H9 (cell line): ENCODE measurements at regions not wholly inside any gene's neighbourhood (a gene's known extent, or its start where the extent isn't known, plus 50 kb on each side); places are given as distances from the start of the nearest gene placed in this dataset.

ENCODE experiments used
- DNase-seq: peaks from one replicate; pipeline ENCODE4 v3.0.0-alpha.2; 2017
- H2AFZ ChIP-seq: one replicate; pipeline ENCODE4 v1.6.1; 2013; ENCODE audit warnings: mild to moderate bottlenecking, low read length, control low read depth, moderate library complexity
- H2AK5ac ChIP-seq: 2 replicates; pipeline ENCODE4 v1.6.1; 2013; ENCODE audit warnings: low read length, control low read depth, mixed read lengths; ENCODE audit not compliant: insufficient read length
- H2BK120ac ChIP-seq: one replicate; pipeline ENCODE4 v1.6.1; 2013; ENCODE audit warnings: low read depth, mild to moderate bottlenecking, low read length, control low read depth, inconsistent platforms; ENCODE audit not compliant: poor library complexity, severe bottlenecking
- H2BK12ac ChIP-seq: 2 replicates; pipeline ENCODE4 v1.6.1; 2013; ENCODE audit warnings: low read length, control low read depth, mixed read lengths, low read depth; ENCODE audit not compliant: insufficient read length
- H2BK15ac ChIP-seq: 2 replicates; pipeline ENCODE4 v1.6.1; 2013; ENCODE audit warnings: low read depth, low read length, control low read depth
- H2BK20ac ChIP-seq: one replicate; pipeline ENCODE4 v1.6.1; 2013; ENCODE audit warnings: low read depth, mild to moderate bottlenecking, low read length, control low read depth, inconsistent platforms; ENCODE audit not compliant: poor library complexity, severe bottlenecking
- H2BK5ac ChIP-seq: 2 replicates; pipeline ENCODE4 v1.6.1; 2013; ENCODE audit warnings: low read length, control low read depth, mixed read lengths; ENCODE audit not compliant: insufficient read length
- H3K14ac ChIP-seq: 2 replicates; pipeline ENCODE4 v1.6.1; 2013; ENCODE audit warnings: low read length, control low read depth; ENCODE audit not compliant: insufficient read depth
- H3K18ac ChIP-seq: 2 replicates; pipeline ENCODE4 v1.6.1; 2013; ENCODE audit warnings: low read depth, mild to moderate bottlenecking, mixed read lengths, low read length, control low read depth; ENCODE audit not compliant: insufficient read length
- H3K23ac ChIP-seq: 2 replicates; pipeline ENCODE4 v1.6.1; 2013; ENCODE audit warnings: low read length, control low read depth, mixed read lengths, low read depth; ENCODE audit not compliant: insufficient read length
- H3K23me2 ChIP-seq: 2 replicates; pipeline ENCODE4 v1.6.1; 2013; ENCODE audit warnings: low read depth, mild to moderate bottlenecking, mixed read lengths, low read length, control low read depth; ENCODE audit not compliant: insufficient read length, poor library complexity, severe bottlenecking
- H3K27ac ChIP-seq: 2 replicates; pipeline ENCODE4 v1.5.1; 2013; ENCODE audit warnings: low read length, control low read depth, mixed read lengths, low read depth; ENCODE audit not compliant: insufficient read length
- H3K27me3 ChIP-seq: 2 replicates; pipeline ENCODE4 v1.6.1; 2013; ENCODE audit warnings: low read length, control low read depth, inconsistent platforms; ENCODE audit not compliant: insufficient read depth
- H3K4ac ChIP-seq: 2 replicates; pipeline ENCODE4 v1.6.1; 2013; ENCODE audit warnings: low read depth, mild to moderate bottlenecking, control low read depth, inconsistent platforms, low read length, moderate library complexity
- H3K4me1 ChIP-seq: 2 replicates; pipeline ENCODE4 v1.6.1; 2013; ENCODE audit warnings: low read length, control low read depth, inconsistent platforms; ENCODE audit not compliant: insufficient read depth
- H3K4me2 ChIP-seq: 2 replicates; pipeline ENCODE4 v1.6.1; 2013; ENCODE audit warnings: low read length, control low read depth, mixed read lengths; ENCODE audit not compliant: insufficient read length, insufficient read depth
- H3K56ac ChIP-seq: 2 replicates; pipeline ENCODE4 v1.6.1; 2013; ENCODE audit warnings: low read depth, mild to moderate bottlenecking, mixed read lengths, low read length, control low read depth; ENCODE audit not compliant: insufficient read length
- H3K79me1 ChIP-seq: 2 replicates; pipeline ENCODE4 v1.6.1; 2013; ENCODE audit warnings: low read depth, mild to moderate bottlenecking, moderate library complexity, low read length, control low read depth, inconsistent platforms; ENCODE audit not compliant: insufficient read depth, poor library complexity, severe bottlenecking
- H3K79me2 ChIP-seq: 2 replicates; pipeline ENCODE4 v1.6.1; 2013; ENCODE audit warnings: low read length, control low read depth, inconsistent platforms; ENCODE audit not compliant: insufficient read depth
- H3K9ac ChIP-seq: 2 replicates; pipeline ENCODE4 v1.6.1; 2013; ENCODE audit warnings: low read length, control low read depth, mixed read lengths; ENCODE audit not compliant: insufficient read length; ENCODE audit errors: extremely low read depth
- H3K9me3 ChIP-seq: one replicate; pipeline ENCODE4 v1.6.1; 2013; ENCODE audit warnings: low read depth, low read length, inconsistent platforms; ENCODE audit not compliant: control insufficient read depth
- H3T11ph ChIP-seq: one replicate; pipeline ENCODE4 v1.6.1; 2013; ENCODE audit warnings: mild to moderate bottlenecking, low read length, control low read depth, inconsistent platforms
- H4K20me1 ChIP-seq: one replicate; pipeline ENCODE4 v1.6.1; 2013; ENCODE audit not compliant: control insufficient read depth, insufficient read length, insufficient read depth
- H4K5ac ChIP-seq: 2 replicates; pipeline ENCODE4 v1.6.1; 2013; ENCODE audit warnings: low read depth, mild to moderate bottlenecking, mixed read lengths, low read length, control low read depth; ENCODE audit not compliant: insufficient read length
- H4K8ac ChIP-seq: replicated peaks from 2 replicates; pipeline ENCODE4 v1.6.1; 2013; ENCODE audit warnings: low read length, control low read depth, mixed read lengths, low read depth; ENCODE audit not compliant: insufficient read length
- H4K91ac ChIP-seq: 2 replicates; pipeline ENCODE4 v1.6.1; 2013; ENCODE audit warnings: low read depth, mild to moderate bottlenecking, moderate library complexity, mixed read lengths, low read length, control low read depth; ENCODE audit not compliant: insufficient read length
- H3K27ac Mint-ChIP-seq, 3 experiments: 2 replicates in 2 of 3; 3 replicates in 1 of 3; pipeline ENCODE4 v1.8.0; 2020 to 2021; ENCODE audit warnings: mixed read lengths in 3 of 3, mild to moderate bottlenecking in 1 of 3, moderate library complexity in 1 of 3
- H3K27me3 Mint-ChIP-seq: 2 replicates; pipeline ENCODE4 v1.8.0; 2021; ENCODE audit warnings: low read depth, mild to moderate bottlenecking, moderate library complexity, mixed read lengths
- H3K36me3 Mint-ChIP-seq, 3 experiments: 2 replicates in 2 of 3; 3 replicates in 1 of 3; pipeline ENCODE4 v1.8.0; 2020 to 2021; ENCODE audit warnings: low read depth in 3 of 3, mixed read lengths in 3 of 3; ENCODE audit not compliant: insufficient read depth in 1 of 3
- H3K4me1 Mint-ChIP-seq, 2 experiments: 2 replicates each; pipeline ENCODE4 v1.8.0; 2020; ENCODE audit warnings: mixed read lengths in 2 of 2
- H3K4me3 Mint-ChIP-seq, 2 experiments: 2 replicates in 1 of 2; 3 replicates in 1 of 2; pipeline ENCODE4 v1.8.0; 2020 to 2021; ENCODE audit warnings: mild to moderate bottlenecking in 2 of 2, mixed read lengths in 2 of 2, moderate library complexity in 1 of 2
- H3K9me3 Mint-ChIP-seq, 2 experiments: 2 replicates in 1 of 2; 3 replicates in 1 of 2; pipeline ENCODE4 v1.8.0; 2020; ENCODE audit warnings: mild to moderate bottlenecking in 2 of 2, mixed read lengths in 2 of 2, moderate library complexity in 1 of 2
- CTCF ChIP-seq: fragments of 200-600 bp; sonication (generic); conservative IDR thresholded peaks from 3 replicates; pipeline ENCODE4 v1.8.0; 2021; ENCODE audit warnings: antibody characterized with exemption, mild to moderate bottlenecking
- WGBS: extraction: QIAGEN DNeasy Blood & Tissue Kit; methylation state at CpG from one replicate; pipeline ENCODE4 v1.1.7; 2013; ENCODE audit warnings: missing lambda C conversion rate, low lambda C conversion rate, mixed read lengths; ENCODE audit not compliant: insufficient read length; ENCODE audit errors: extremely low coverage; 5-methylcytosine and 5-hydroxymethylcytosine counted together

- no peak overlapping the region for H3K4me2 ChIP-seq
- no peaks in the 10 kb centered on the region for H3K27me3 ChIP-seq
- no peak overlapping the region for H2BK5ac ChIP-seq
- no peaks in the 10 kb centered on the region for H3K4me1 Mint-ChIP-seq
- H3K79me1 ChIP-seq: no peaks in the 10 kb centered on the region
- H3K27me3 Mint-ChIP-seq: peaks cover 11% of the 10 kb centered on the region
- no peak overlapping the region for H4K91ac ChIP-seq
- no peak overlapping the region for H3K27ac Mint-ChIP-seq
- H2BK15ac ChIP-seq: no peak overlapping the region
- H3K23ac ChIP-seq: no peak overlapping the region
- no peak overlapping the region for H4K8ac ChIP-seq
- H2AFZ ChIP-seq: no peak overlapping the region
- H3K4me1 ChIP-seq: no peaks in the 10 kb centered on the region
- no peaks in the 10 kb centered on the region for H4K20me1 ChIP-seq
- H3K4me3 Mint-ChIP-seq: no peak overlapping the region
- H4K5ac ChIP-seq: no peak overlapping the region
- no peak overlapping the region for H2AK5ac ChIP-seq
- no peak overlapping the region for H2BK12ac ChIP-seq
- peaks cover 2% of the 10 kb centered on the region for H3K23me2 ChIP-seq
- H3K14ac ChIP-seq: no peak overlapping the region
- WGBS: no CpG with 5 or more reads among the region's 3 CpGs
- H3K9me3 Mint-ChIP-seq: no peaks in the 10 kb centered on the region; a peak in 2 of 5 replicates
- no peak overlapping the region for H3K27ac ChIP-seq
- no peak overlapping the region for H3K56ac ChIP-seq
- no peak overlapping the region for H2BK20ac ChIP-seq
- H3K18ac ChIP-seq: no peak overlapping the region
- no peak overlapping the region for H3K4ac ChIP-seq
- H3K36me3 Mint-ChIP-seq: no peaks in the 10 kb centered on the region; a peak in 1 of 7 replicates
- no peak overlapping the region for H2BK120ac ChIP-seq
- no peaks in the 10 kb centered on the region for H3K79me2 ChIP-seq
- TF ChIP-seq CTCF: no peak
- DNase-seq: no peak
- H3T11ph ChIP-seq: no peak overlapping the region
- no peaks in the 10 kb centered on the region for H3K9me3 ChIP-seq
- H3K9ac ChIP-seq: no peak overlapping the region
Observed at GRCh38 chr15:31243895-31244294, 82.7 kb upstream of the KLF13 start.
